ENCODE measurements at regions not wholly inside any gene's neighbourhood (a gene's known extent, or its start where the extent isn't known, plus 50 kb on each side); places are given as distances from the start of the nearest gene placed in this dataset.

GRCh38 chr22:44588348-44588747, 90.3 kb upstream of the RTL6 start:
- no peak overlapping the region for H3K4me3 ChIP-seq (ENCODE audit: low read depth in 1 of 2, low read length in 2 of 2)
- H3K27ac ChIP-seq (ENCODE audit: low read depth in 2 of 2, low read length in 1 of 2): no peak overlapping the region
- H3K4me1 ChIP-seq (ENCODE audit: control insufficient read depth in 2 of 2, insufficient read depth in 2 of 2, low read length in 1 of 2): peaks cover 0 to 8% of the 10 kb centered on the region in 2 donors
- no peaks in the 10 kb centered on the region for H3K27me3 ChIP-seq (ENCODE audit: control insufficient read depth in 1 of 2, insufficient read depth in 2 of 2, low read length in 2 of 2)
- WGBS, 2 donors: 90 to 95% methylated on average over 14 of the region's 14 CpGs
- H3K9me3 ChIP-seq (ENCODE audit: control insufficient read depth in 2 of 2, insufficient read depth in 1 of 2, low read depth in 1 of 2, low read length in 1 of 2): peaks cover 0 to 6% of the 10 kb centered on the region in 2 donors
- no peaks in the 10 kb centered on the region for H3K36me3 ChIP-seq (ENCODE audit: control insufficient read depth in 2 of 2, insufficient read depth in 2 of 2, low read length in 1 of 2)

GRCh38 chr22:44587737-44588310, 89.8 kb upstream of the RTL6 start:
- Histone ChIP-seq H3K27me3 (ENCODE audit: control insufficient read depth in 1 of 2, insufficient read depth in 2 of 2, low read length in 2 of 2) (no peaks in the 10 kb centered on the region), H3K4me1 (ENCODE audit: control insufficient read depth in 2 of 2, insufficient read depth in 2 of 2, low read length in 1 of 2) (peaks cover 0 to 8% of the 10 kb centered on the region in 2 donors), H3K36me3 (ENCODE audit: control insufficient read depth in 2 of 2, insufficient read depth in 2 of 2, low read length in 1 of 2) (no peaks in the 10 kb centered on the region), H3K9me3 (ENCODE audit: control insufficient read depth in 2 of 2, insufficient read depth in 1 of 2, low read depth in 1 of 2, low read length in 1 of 2) (peaks cover 0 to 6% of the 10 kb centered on the region in 2 donors), H3K4me3 (ENCODE audit: low read depth in 1 of 2, low read length in 2 of 2) (no peak overlapping the region), H3K27ac (ENCODE audit: low read depth in 2 of 2, low read length in 1 of 2) (no peak overlapping the region)
- 79 to 84% methylated on average over 3 of the region's 3 CpGs for WGBS, 2 donors

DNA sequence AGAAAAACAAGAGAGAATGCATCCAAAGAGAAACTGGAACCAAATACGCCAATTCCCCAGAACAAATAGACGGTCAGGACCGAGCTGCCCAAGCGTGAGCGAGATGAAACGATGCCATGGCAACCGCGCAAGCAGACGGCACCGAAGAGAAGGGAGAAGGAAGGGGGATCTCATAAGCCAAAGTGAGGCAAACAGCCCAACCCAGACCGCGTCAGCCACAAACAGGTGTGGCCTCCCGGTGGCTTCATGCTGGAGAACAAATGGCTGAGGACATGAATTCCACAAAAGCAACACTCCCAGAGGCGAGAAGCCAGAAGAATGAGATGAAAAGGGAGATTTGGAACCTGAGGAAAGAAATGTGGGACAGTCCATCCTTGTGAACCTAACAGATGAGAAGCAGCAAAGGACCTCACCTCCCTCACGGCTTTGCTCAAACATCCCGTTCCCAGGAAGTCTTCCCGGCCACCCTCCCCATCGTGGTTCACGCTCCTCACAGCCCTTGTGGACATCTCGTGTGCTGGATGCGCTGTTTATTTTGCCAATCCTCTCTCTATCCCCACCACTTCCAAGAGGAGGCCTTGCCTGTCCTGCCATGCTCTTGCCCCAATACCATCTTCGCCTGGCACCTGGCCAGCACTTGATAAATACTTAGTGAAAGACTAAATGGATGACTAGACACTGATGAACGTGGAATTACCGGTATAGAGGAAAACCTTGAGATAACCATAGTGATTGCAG, 89.1 kb upstream of the RTL6 start:
- 36 to 38% methylated on average over 24 of the region's 24 CpGs for WGBS, 2 donors
- H3K4me1 ChIP-seq (ENCODE audit: control insufficient read depth in 2 of 2, insufficient read depth in 2 of 2, low read length in 1 of 2): peaks cover 0 to 8% of the 10 kb centered on the region in 2 donors
- H3K27ac ChIP-seq (ENCODE audit: low read depth in 2 of 2, low read length in 1 of 2): no peak overlapping the region
- peak overlapping the region in 1 of 2 donors; percentile 10 for H3K4me3 ChIP-seq (ENCODE audit: low read depth in 1 of 2, low read length in 2 of 2)
- H3K9me3 ChIP-seq (ENCODE audit: control insufficient read depth in 2 of 2, insufficient read depth in 1 of 2, low read depth in 1 of 2, low read length in 1 of 2): peaks cover 0 to 6% of the 10 kb centered on the region in 2 donors
- H3K27me3 ChIP-seq (ENCODE audit: control insufficient read depth in 1 of 2, insufficient read depth in 2 of 2, low read length in 2 of 2): no peaks in the 10 kb centered on the region
- H3K36me3 ChIP-seq (ENCODE audit: control insufficient read depth in 2 of 2, insufficient read depth in 2 of 2, low read length in 1 of 2): no peaks in the 10 kb centered on the region

DNA sequence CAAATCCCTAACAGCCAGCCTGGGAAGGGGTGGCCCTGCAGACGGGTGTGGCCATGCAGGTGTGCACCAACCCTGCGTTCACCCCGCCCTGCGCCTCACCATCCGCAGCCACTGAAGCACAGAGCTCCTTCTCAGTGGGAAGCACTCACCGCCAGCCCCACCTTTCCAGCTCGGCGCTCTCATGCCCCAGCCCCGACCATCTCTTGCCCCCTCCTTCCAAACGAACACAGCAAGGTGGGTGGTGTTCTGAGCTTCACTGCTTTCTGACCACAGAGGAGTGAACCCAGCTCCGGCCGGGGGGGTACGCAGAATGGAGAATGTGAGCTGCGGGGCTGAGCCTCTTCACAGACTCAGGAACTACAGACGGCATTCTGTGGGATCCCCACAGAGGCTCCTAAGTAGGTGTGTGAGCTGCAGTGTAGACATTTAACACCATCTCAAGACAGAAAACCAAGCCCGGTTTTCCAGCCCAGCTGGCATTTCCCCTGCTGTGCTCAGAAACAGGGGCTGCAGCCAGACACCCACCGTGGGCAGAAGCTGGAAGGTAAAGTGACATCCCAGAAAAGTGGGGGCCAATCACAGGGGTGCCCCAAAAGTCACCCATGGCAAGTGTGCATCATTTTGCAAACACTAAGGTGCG, 88.4 kb upstream of the RTL6 start:
- Histone ChIP-seq H3K36me3 (ENCODE audit: control insufficient read depth in 2 of 2, insufficient read depth in 2 of 2, low read length in 1 of 2) (no peaks in the 10 kb centered on the region), H3K4me1 (ENCODE audit: control insufficient read depth in 2 of 2, insufficient read depth in 2 of 2, low read length in 1 of 2) (peaks cover 0 to 8% of the 10 kb centered on the region in 2 donors), H3K27me3 (ENCODE audit: control insufficient read depth in 1 of 2, insufficient read depth in 2 of 2, low read length in 2 of 2) (no peaks in the 10 kb centered on the region), H3K9me3 (ENCODE audit: control insufficient read depth in 2 of 2, insufficient read depth in 1 of 2, low read depth in 1 of 2, low read length in 1 of 2) (peaks cover 0 to 6% of the 10 kb centered on the region in 2 donors), H3K4me3 (ENCODE audit: low read depth in 1 of 2, low read length in 2 of 2) (peak overlapping the region; percentile 14 to 21), H3K27ac (ENCODE audit: low read depth in 2 of 2, low read length in 1 of 2) (no peak overlapping the region)
- WGBS, 2 donors: 34 to 35% methylated on average over 18 of the region's 18 CpGs

DNA sequence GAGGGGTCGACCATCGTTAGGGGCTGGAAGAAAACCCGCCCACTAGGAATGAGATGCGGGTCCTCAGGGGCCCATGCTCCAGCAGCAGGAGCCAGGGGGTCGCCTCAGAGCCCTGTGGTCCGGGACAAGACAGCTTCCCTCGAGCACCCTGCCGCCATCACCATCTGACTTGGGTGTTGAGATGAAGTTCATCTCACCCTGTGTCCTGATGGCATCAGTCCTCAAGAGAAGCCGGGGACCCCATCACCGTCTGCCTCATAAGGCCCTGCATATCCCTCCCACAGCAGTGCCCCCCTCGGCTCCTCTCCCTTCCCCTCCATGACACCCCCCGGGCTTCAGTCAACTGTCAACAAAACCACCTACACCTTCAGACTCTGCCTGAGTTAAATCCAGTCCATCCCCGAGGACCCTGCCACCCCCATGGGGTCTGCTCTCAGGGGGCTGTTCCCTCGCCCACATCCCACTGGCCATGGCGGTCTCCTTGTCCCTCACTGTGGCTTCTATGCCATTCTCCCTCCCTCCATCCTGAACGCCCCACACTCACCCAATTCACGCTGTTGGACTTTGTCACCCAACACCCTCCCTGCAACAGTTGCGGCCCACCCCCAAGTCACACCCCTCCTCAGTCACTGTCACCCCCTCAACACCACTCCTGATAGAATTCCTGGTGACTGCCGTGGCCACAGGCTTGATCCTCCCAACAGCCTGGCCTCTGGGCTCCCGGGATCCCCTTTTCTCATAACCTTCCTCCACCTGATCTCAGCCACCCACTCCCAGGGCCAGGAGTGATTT, 87.7 kb upstream of the RTL6 start:
- Histone ChIP-seq H3K27ac (ENCODE audit: low read depth in 2 of 2, low read length in 1 of 2) (no peak overlapping the region), H3K9me3 (ENCODE audit: control insufficient read depth in 2 of 2, insufficient read depth in 1 of 2, low read depth in 1 of 2, low read length in 1 of 2) (peaks cover 0 to 6% of the 10 kb centered on the region in 2 donors), H3K36me3 (ENCODE audit: control insufficient read depth in 2 of 2, insufficient read depth in 2 of 2, low read length in 1 of 2) (no peaks in the 10 kb centered on the region), H3K27me3 (ENCODE audit: control insufficient read depth in 1 of 2, insufficient read depth in 2 of 2, low read length in 2 of 2) (no peaks in the 10 kb centered on the region), H3K4me3 (ENCODE audit: low read depth in 1 of 2, low read length in 2 of 2) (no peak overlapping the region), H3K4me1 (ENCODE audit: control insufficient read depth in 2 of 2, insufficient read depth in 2 of 2, low read length in 1 of 2) (peaks cover 0 to 8% of the 10 kb centered on the region in 2 donors)
- WGBS, 2 donors: 71 to 78% methylated on average over 16 to 20 of the region's 20 CpGs

- Histone ChIP-seq H3K9me3 (ENCODE audit: control insufficient read depth in 2 of 2, insufficient read depth in 1 of 2, low read depth in 1 of 2, low read length in 1 of 2) (peaks cover 0 to 2% of the 10 kb centered on the region in 2 donors), H3K27me3 (ENCODE audit: control insufficient read depth in 1 of 2, insufficient read depth in 2 of 2, low read length in 2 of 2) (no peaks in the 10 kb centered on the region), H3K27ac (ENCODE audit: low read depth in 2 of 2, low read length in 1 of 2) (no peak overlapping the region), H3K36me3 (ENCODE audit: control insufficient read depth in 2 of 2, insufficient read depth in 2 of 2, low read length in 1 of 2) (no peaks in the 10 kb centered on the region), H3K4me3 (ENCODE audit: low read depth in 1 of 2, low read length in 2 of 2) (no peak overlapping the region), H3K4me1 (ENCODE audit: control insufficient read depth in 2 of 2, insufficient read depth in 2 of 2, low read length in 1 of 2) (peaks cover 0 to 8% of the 10 kb centered on the region in 2 donors)
- WGBS, 2 donors: 81 to 83% methylated on average over 7 of the region's 7 CpGs
Measured at GRCh38 chr22:44584256-44584902, 86.3 kb upstream of the RTL6 start.

GRCh38 chr22:44583854-44584253, 85.8 kb upstream of the RTL6 start:
- H3K27me3 ChIP-seq (ENCODE audit: control insufficient read depth in 1 of 2, insufficient read depth in 2 of 2, low read length in 2 of 2): no peaks in the 10 kb centered on the region
- H3K4me1 ChIP-seq (ENCODE audit: control insufficient read depth in 2 of 2, insufficient read depth in 2 of 2, low read length in 1 of 2): peaks cover 0 to 8% of the 10 kb centered on the region in 2 donors
- H3K27ac ChIP-seq (ENCODE audit: low read depth in 2 of 2, low read length in 1 of 2): no peak overlapping the region
- no peaks in the 10 kb centered on the region for H3K36me3 ChIP-seq (ENCODE audit: control insufficient read depth in 2 of 2, insufficient read depth in 2 of 2, low read length in 1 of 2)
- 66 to 70% methylated on average over 12 of the region's 12 CpGs for WGBS, 2 donors
- H3K4me3 ChIP-seq (ENCODE audit: low read depth in 1 of 2, low read length in 2 of 2): no peak overlapping the region
- no peaks in the 10 kb centered on the region for H3K9me3 ChIP-seq (ENCODE audit: control insufficient read depth in 2 of 2, insufficient read depth in 1 of 2, low read depth in 1 of 2, low read length in 1 of 2)

DNA sequence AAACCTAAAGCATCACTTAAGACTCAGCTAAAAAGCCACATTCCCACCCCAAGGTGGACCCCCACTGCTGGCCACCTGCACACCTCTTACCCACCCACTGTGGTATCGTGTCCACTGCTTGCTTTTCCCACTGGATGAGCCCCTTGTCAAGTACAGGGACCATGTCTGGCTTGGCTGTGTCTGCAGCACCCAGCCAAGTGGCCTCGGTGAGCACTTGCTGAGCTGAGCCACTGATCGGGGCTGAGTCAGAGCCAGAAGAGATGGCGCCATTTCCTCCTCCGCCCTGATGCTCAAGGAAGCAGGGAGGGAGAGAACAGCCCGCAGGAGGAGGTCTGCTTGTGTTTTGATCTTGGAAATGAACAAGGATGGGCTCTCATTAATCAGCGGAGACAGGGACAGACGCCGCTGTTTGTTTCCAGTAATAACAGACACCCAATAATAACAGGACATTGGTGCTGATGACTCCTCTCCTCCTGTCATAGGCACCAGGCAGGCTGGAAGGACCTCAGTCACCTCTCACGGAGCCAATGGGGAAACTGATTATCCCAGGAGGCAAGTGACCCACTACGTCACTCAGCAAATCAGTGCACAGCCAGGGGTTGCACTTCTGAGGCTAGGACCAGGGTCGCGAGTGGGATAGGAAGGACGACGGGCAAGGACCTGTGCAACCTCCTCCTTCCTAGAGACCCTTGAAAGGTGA, 85.2 kb upstream of the RTL6 start:
- WGBS, 2 donors: 47 to 60% methylated on average over 15 of the region's 15 CpGs
- no peaks in the 10 kb centered on the region for H3K36me3 ChIP-seq (ENCODE audit: control insufficient read depth in 2 of 2, insufficient read depth in 2 of 2, low read length in 1 of 2)
- no peaks in the 10 kb centered on the region for H3K9me3 ChIP-seq (ENCODE audit: control insufficient read depth in 2 of 2, insufficient read depth in 1 of 2, low read depth in 1 of 2, low read length in 1 of 2)
- H3K27me3 ChIP-seq (ENCODE audit: control insufficient read depth in 1 of 2, insufficient read depth in 2 of 2, low read length in 2 of 2): no peaks in the 10 kb centered on the region
- peaks cover 0 to 8% of the 10 kb centered on the region in 2 donors for H3K4me1 ChIP-seq (ENCODE audit: control insufficient read depth in 2 of 2, insufficient read depth in 2 of 2, low read length in 1 of 2)
- H3K4me3 ChIP-seq (ENCODE audit: low read depth in 1 of 2, low read length in 2 of 2): no peak overlapping the region
- no peak overlapping the region for H3K27ac ChIP-seq (ENCODE audit: low read depth in 2 of 2, low read length in 1 of 2)

All from esophagus (tissue), 2 donors.